Amniotic stem cell (primary cell): ENCODE measurements at regions not wholly inside any gene's neighbourhood (a gene's known extent, or its start where the extent isn't known, plus 50 kb on each side); places are given as distances from the start of the nearest gene placed in this dataset.
"Not testable (repeated sequence)": the region's sequence is repeated elsewhere in the genome, so short reads cannot be mapped to it uniquely, and the experiment has no call there.

Experiments
- DNase-seq: peaks from one replicate; lab custom pipeline; 2025; lab: John Stamatoyannopoulos, UW

DNA sequence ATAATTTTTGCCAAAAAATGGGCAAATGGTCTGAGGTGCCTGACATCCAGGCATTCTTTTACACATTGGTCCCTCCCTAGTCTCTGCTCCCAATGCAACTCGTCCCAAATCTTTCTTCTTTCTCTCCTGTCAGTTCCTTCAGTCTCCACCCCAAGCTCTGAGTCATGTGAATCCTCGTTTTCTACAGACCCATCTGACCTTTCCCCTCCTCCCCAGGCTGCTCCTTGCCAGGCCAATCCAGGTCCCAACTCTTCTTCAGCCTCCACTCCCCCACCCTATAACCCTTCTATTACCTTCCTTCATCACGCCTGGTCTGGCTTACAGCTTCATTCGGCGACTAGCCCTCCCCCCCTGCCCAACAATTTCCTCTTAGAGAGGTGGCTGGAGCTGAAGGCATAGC lies 55.3 kb downstream of the BBS10 start:
- DNase-seq = not testable (repeated sequence)

DNA sequence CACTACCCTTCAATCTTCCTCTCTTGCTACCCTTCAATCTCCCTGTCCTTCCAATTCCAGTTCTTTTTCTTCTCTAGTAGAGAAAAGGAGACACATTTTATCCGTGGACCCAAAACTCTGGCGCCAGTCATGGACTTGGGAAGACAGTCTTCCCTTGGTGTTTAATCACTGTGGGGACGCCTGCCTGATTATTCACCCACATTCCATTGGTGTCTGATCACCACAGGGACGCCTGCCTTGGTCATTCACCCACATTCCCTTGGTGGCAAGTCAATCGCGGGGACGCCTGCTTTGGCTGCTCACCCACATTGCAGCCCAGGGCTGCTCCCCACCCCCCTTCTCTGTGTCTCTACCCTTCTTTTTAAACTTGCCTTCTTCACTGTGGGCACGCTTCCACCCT lies 55.9 kb downstream of the BBS10 start:
- not testable (repeated sequence) for DNase-seq

DNA sequence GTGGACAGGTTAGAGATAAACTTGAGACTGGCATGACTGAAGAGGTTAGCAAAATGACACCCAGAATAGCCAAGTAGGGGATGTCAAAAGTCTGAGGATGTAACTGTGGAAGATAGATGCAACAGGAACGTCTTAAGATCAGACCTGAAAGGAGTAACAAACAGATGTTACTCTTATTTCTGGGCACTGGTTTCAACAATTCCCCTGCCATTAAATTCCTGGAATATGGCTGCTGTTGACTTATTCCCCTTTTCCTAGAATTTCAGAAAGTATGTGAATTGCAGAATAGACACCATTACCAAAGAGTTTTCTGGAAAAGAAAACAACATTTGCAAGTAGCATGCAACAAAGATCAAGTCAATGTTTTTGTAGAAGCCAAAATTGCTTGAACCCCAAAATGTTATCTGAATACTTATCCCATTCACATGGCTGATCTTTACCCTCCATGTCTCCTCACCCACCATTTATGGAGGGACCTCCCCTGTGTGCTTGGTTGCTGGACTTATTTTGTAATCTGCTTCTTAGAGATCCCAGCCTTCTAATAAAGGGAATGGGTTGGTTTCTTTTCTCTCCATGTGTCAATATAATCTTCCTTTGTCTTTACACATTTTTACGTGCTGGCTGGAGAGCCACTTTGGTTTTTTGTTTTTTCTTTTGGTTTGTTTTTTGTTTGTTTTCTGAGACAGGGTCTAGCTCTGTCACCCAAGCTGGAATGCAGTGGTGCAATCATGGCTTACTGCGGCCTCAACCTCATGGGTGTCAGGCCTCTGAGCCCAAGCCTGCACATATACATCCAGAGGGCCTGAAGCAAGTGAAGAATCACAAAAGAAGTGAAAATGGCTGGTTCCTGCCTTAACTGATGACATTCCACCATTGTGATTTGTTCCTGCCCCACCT lies 57.0 kb downstream of the BBS10 start:
- DNase-seq = no peak

DNA sequence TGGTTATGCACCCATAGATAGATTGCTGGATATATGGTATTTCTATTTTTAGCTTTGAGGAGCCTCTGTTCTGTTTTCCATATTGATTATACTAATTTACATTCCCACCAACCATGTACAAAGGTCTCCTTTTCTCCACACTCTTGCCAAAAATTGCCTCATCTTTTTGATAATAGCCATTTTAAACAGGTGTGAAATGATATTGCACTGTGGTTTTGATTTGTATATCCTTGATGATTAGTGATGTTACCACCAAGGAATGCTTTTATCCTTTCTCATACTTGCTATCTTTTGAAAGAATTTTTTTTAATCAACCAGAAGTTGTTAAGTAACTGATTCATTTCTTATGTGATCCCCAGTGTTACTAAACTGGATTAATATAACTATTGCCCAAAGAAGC lies 60.0 kb downstream of the BBS10 start:
- DNase-seq = no peak

DNA sequence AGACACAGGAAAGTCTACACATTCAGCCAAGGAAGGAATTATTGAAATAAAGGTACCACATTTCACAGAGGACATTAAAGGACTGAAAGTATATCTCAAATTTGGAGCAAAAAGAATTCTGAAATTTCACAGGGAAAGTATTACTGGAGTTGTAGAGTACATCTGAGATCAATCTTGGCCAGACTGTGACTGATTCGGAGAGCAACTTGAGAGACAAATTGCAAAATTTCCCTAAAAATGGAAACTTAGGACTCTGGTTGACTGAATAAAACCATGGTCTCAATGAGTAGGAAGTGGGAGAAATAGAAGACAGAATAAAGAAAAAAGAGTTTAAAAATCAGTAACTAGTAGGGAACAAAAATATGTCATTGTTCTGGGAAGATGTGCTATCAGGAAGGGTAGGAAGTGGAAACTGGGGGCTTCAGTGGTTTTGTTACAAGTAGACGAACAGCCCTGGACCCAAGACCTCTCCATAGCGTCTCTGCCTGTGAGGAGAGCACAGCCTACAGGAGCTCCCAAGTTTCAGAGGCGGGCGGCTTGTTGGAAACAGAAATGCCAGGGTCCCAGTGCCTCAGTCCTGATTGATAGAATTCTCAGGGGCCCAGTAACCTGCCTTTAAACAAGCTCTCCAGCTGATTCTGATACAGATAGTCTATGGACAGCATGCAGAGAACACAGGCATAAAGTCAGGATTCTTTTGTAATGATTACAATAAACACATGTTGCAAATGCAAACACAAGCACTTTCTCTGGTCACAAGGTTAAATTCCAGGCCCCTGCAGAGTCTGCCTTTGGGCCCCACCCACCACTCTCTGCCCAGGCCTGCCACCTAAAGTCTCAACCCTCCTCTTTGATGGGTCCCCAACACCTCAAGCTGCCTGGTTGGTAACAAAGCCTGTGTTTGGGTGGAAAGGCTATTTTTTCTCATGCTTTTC lies 63.1 kb downstream of the BBS10 start:
- DNase-seq = no peak

DNA sequence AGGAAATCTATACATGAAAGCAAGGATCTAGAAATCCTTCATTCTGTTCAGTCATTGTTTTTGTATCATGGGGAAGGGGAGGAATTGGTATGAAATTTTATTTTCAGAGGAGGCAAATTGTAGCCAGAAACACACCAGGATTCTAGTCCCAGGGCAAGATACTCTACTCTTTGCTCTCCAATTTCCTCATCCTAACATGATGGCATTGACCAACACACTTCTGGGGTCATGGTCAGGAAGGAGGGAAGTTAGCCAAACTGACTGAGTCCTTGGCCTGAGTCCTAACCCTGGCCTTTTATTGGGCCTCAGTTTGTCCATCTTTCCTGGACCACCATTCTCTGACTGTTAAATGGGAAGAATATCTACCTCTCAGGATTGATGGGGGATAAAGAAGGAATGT lies 65.5 kb downstream of the BBS10 start:
- DNase-seq = no peak

DNA sequence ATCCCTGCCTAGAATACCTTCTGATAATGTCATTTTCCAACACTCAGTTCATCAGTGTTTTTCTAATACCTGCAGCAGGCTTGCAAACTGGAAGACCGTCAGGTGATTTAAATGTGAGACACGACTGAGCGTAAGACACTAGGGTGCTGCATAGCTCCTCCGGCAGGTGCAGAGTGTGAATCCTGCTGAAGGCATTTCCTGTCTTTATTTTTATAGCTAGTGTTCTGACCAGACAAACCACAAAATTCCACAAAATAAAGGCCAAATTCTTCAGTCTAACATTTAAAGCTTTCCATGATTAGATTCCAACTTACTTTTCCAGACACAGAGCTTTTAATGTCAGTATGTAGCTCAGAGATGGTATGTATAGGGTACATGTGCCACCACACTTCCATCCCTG lies 70.7 kb downstream of the BBS10 start:
- DNase-seq = no peak

DNA sequence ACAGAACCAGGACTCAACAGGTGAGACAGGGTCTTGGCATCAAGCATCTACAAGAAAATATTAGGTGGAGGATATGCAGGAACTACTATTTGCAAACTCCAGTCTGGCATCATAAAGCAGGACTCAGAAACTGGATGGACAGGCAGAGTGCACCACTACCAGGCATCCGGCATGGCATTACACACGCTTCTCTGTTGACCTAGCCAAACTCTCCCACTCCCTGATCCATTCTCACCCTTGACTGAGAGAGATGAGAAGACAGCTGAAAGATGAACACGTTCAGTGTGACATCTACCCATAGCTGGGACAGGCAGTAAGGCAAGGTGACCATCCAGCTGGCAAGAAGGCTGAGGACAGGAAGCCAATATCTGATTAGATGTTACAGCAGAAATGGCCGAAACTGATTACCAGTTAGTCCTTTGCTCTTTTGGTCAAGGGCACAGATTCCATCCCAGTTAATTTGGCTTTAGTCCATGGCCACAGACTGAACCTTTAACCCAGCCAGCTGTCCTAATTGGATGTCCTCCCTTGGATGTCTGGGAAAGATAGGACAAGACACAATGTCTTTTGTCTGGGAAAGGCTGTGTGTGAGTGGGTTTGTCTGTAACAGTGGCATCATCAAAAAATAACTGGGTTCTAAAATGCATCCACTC lies 71.6 kb downstream of the BBS10 start:
- no peak for DNase-seq

DNA sequence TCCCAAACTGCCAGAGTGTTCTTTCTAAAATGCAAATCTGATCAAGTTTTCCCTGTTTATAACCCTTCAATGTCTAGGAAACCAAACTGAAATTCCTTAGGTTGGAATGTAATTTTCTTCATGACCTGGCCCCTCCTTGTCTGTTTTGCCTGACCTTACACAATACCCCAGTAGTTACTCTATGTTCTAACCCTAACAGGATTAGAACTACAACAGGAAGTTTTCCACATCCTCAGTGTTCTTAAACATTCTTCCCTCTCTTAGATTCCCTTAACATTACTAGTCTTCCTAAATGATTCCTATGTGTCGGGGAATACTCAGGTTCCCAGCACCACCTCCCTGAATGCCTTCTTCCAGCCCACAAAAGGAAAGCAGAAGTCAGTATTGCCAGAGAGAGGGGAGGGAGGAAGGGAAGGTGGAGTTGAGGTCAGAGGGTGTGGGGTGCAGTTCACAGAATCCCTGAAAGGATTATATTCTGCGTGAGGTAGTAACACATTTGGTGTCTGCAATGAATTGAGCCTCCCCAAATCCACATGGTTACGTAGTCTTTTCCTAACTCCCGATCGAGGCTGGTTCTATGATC lies 72.6 kb downstream of the BBS10 start:
- DNase-seq = no peak

DNA sequence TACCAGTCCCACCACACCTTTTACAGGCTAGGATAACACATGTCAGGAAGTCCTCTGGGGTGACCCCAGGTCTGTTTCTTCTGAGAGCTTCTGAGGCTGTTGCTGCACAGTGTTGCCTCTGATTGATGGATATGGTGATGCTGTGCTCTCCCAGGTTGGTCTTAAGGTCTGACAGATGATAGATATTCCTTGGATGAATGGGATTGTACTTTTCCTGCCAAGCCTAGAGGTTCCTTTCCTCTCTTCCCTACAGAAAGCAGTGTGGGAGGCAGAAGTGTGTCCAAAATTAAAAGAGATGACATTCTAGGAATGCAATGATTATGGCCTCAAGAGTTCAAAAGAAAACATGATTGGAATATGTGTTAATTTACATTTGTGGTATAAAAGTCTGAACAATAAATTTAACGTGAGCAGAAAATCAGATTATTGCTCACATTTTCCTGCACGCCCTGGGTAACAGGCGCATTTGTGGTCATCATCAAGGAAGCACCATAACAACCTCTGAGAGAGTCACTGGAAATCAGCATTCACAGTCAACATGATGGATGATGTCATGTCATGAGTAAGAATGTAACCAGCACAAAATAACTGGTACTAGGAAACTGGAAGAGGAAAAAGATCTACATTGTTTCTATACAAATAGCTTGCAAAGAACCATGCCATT lies 73.7 kb downstream of the BBS10 start:
- DNase-seq = no peak

DNA sequence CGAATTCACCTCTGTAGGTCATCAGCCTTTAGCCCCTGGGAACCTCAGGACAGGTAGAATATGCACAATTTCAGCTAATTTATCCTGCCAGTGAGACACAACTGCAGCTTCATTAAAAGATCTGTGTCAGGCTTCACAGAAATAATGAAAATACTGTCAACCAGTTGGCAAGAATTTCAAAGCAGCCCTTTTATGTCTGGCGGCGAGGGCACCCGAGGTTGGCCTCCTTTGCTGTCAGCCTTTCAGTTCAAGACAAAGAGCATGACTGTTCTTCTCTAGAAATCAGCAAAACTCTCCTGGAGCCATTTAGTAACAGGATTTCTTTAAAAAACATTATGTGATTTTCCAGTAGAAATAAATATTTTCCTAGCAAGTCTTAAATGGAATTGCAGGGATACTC lies 75.9 kb downstream of the BBS10 start:
- no peak for DNase-seq

DNA sequence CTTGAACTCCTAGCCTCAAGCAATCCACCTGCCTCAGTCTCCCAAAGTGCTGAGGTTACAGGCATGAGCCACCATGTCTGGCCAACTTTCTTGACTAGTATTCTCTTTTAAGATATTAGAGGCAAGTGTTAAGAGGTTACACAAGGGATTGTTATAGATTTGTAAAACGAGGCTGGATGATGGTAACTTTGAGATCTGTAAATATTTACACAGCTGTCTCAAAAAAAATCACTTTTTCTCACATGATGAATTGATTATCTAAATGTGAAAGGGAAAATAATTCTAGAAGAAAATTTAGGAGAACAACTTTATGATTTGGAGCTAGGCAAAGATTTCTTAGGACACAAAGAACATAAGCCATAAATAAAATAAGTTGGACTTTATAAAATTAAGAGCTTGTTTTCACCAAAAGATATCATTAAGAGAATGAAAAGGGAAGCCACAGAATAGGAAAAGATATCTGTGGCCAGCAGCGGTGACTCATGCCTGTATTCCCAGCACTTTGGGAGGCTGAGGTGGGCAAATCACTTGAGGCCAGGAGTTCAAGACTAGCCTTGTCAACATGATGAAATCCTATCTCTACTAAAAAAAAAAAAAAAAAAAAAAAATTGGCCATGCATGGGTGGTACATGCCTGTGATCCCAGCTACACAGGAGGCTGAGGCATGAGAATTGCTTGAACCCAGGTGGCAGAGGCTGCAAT lies 77.4 kb downstream of the BBS10 start:
- no peak for DNase-seq

DNA sequence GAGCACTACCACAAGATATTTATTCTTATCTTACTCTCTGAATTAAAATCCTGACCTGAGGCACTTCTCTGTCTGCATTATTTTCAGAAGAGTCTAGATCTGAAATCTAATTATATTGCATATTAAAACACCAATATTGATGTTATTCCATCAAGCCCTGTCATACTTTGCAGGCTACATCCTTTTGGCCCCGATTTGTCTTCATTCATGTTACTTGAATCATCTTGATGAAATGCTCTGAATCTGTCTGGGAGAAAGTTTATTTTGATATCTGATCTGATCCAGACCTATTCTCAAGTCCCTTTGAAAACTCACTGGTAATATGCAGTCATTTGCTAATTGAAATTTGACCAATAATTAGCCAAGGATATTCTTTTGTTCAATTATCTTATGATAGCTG lies 79.9 kb downstream of the BBS10 start:
- DNase-seq = no peak

DNA sequence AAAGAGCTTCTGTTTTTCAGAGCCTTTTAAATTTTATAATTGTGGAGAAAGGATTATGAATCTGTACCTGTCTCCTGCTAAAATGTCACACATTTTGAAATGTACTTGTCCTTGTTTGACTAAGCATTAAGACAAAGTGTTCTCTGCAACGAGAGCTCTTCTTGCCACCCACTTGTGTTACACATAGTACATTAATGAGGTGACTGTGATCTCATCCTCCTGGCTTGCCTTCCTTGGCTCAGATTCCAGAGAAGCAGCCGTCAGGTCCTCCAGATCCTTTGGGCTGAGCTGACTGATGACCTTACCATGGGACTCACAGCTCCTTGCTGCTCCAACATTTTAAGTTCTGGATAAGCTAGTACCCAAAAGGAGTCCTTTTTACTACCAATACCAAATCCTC lies 81.4 kb downstream of the BBS10 start:
- no peak for DNase-seq

DNA sequence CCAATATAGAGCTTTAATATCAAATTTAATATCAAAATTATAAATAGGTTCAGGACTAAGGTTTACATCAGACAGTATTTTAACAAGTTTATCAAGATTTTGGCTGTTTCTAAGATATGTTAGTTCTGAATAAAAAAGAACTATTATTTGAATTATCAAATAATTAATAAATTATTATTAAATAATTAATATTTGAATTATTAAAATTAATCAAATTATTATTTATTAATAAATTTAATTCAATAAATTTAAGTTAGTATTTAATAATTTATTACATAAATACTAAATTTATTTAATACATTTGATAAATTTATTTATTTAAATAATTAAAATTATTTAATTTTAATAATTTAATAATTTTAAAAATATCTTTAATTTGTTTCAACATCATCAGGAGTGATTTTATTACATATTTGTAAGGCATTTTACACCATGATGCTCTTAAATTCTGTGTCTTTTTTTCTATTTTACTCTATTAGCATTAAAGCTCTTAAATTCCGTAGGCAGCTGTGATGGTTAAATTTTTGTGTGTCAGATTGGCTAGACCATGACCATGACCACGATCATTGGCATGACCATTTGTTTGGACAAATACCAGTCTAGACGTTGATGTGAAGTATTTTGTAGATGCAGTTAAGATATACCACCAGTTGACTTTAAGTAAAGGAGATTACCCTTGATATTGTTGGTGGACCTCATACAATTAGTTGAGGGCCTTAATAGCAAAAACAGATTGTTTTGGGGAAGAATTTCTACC lies 82.6 kb downstream of the BBS10 start:
- no peak for DNase-seq

DNA sequence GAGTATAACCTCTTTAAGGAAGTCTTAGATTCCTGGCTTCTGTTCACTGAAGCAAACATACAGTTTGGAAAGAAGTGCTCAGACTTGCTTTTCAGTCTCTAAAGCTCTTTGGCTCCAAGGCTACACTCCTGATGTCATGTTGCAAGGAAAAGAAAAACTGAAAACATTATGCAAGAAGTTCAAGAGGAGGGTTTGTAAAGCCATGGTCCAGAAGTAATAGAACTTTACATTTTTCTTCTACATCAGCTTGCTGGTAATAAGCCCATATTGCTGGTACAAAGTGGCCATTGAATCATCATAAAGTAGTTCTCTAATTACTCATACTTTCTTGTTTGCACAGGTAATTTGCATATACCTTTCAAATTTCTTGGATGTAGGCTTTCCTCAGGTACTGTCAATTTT lies 83.6 kb downstream of the BBS10 start:
- no peak for DNase-seq

DNA sequence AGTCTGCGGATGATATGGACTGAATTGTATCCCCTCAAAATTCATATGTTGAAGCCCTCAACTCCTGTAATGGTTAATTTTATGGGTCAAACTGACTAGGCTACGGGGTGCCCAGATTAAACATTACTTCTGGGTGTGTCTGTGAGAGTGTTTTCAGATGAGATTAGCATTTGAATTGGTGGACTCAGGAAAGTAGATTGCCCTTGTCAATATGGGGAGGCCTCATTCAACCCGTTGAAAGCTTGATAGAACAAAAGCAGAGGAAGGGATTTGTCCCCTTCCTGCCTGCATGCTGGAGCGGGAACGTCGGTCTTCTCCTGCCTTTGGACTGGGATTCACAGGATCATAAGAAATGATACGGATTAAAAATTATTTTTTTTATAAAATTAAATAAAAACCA lies 84.5 kb downstream of the BBS10 start:
- no peak for DNase-seq

DNA sequence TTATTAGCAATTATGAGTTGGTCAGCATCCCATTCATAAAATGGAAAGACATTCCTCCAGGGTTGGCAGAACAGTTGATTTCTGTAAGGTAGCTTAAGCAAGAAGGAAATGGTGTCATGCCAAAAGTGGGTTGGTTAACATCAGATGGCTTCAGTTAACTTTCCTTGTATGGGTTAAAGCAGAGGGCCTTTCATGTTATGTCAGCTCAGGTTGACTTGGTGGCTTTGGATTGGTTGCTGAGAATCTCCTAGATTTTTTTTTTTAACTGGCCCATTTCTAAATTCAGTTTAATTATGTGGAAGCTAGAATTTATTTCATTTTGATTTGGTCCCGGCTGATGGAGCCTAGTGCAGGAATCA lies 87.8 kb downstream of the BBS10 start:
- no peak for DNase-seq

DNA sequence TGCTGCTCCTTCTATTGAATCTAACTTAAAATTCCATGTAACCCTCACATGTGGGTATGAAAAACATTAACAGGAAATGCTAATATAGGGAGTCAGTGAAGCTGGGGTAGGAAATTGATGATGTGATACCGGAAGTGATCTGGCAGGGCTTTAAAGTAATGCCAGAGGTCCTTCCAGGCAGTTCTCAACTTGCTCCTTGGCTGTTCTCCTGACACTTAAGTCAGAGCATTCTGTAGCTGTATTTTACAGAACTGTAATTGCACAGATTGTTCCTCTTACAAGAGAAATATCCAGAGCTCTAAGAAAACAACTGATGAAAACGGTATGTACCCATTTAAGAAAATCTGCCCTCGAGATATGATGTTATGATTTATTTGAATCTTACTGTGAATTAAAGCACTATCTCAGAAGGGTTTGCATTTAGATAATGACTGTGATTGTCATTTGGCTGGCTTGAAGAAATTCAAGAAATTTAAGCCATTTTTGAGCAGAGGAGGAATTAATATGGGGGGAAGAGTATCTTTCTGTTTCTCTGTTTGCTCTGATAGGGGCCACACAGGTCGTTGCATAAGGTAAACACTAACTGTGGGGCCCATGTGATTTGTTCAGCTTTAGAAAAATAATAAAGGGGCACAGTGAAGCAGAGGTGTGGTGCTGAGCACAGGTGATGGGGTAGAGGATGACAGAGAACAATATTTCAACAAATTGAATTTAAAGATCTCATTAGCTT lies 88.4 kb downstream of the BBS10 start:
- DNase-seq = peak; percentile 21

DNA sequence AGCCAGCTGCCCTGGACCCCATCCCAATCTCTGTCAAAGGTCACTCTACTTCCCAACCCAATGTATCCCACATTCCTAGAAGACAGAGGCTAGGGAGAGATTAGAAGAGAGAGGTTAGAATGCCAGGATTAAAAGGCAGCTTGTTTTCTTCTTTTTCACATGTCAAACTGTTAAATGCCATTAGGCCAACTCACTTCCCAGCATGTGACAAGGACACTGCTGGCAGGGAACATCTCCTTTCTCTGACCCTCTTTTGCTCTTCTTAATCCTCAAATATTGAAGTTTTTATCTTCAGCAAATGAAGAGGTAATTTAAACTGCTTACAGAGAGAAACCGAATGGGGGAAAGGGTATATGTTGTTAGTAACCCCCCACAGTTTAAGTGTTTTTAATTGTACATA lies 89.1 kb downstream of the BBS10 start:
- no peak for DNase-seq
